ENCODE measurements at regions not wholly inside any gene's neighbourhood (a gene's known extent, or its start where the extent isn't known, plus 50 kb on each side); places are given as distances from the start of the nearest gene placed in this dataset.

DNA sequence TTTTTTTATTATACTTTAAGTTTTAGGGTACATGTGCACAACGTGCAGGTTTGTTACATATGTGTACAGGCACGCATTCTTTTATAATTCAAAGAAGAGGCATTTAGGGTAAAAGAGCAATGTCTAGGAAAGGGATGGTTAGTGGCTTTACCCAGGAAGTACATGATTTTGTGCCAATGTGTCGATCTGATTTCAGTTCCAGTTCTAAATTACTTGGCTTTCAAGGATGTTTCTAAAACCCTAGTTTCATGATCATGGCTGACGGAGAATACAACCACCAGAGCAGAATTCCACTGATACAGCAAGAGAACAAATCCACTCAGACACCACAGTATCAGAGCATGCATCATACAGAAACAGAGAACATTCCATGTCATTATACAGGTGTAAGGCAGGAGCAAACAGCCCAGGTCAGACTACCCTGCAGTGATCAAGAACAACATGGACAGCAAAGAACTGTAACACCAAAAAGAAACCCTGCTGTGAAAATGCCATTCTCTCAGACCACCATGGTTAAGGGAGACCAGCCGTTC is 116.7 kb upstream of the STK17B start:
- TF ChIP-seq, protein P1, sequence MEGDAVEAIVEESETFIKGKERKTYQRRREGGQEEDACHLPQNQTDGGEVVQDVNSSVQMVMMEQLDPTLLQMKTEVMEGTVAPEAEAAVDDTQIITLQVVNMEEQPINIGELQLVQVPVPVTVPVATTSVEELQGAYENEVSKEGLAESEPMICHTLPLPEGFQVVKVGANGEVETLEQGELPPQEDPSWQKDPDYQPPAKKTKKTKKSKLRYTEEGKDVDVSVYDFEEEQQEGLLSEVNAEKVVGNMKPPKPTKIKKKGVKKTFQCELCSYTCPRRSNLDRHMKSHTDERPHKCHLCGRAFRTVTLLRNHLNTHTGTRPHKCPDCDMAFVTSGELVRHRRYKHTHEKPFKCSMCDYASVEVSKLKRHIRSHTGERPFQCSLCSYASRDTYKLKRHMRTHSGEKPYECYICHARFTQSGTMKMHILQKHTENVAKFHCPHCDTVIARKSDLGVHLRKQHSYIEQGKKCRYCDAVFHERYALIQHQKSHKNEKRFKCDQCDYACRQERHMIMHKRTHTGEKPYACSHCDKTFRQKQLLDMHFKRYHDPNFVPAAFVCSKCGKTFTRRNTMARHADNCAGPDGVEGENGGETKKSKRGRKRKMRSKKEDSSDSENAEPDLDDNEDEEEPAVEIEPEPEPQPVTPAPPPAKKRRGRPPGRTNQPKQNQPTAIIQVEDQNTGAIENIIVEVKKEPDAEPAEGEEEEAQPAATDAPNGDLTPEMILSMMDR (IDR thresholded peaks at IDR 0.05), result no peak
- TF ChIP-seq POLR2A (IDR thresholded peaks at IDR 0.05), result no peak
